ENCODE measurements at regions not wholly inside any gene's neighbourhood (a gene's known extent, or its start where the extent isn't known, plus 50 kb on each side); places are given as distances from the start of the nearest gene placed in this dataset.

DNA sequence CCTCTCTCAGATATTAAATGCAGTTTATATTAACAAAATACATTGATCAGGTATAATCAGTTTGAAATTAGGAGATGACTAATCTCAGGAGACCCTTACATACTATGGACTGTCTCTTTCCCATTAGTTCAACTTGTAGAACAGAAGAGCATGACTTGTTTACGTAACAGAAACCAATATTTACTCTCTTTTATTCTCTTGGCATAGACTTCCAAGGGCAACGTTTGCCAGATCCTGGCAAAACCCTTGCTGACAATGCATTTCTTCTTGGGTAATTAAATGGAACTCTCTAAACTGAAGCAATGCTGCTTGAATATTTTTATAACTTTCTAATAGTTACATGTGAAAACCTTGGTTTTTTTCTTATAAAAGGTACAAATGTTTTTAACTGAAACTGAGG is 68.3 kb upstream of the MYO16 start:
- Histone ChIP-seq H3K27ac (no peak overlapping the region), H3K27me3 (replicated peaks in 1 of 7) (no peaks in the 10 kb centered on the region), H3K4me3 (no peak overlapping the region), H3K36me3 (no peaks in the 10 kb centered on the region), H3K4me1 (no peaks in the 10 kb centered on the region), H3K9me3 (no peaks in the 10 kb centered on the region)
- intact Hi-C loops (cut with DNase I; ENCODE audit: low total_unique reads): no loop called here
- 50 to 60% (median 53%) methylated on average over 2 of the region's 2 CpGs for WGBS, 5 donors
- TF ChIP-seq POLR2A (IDR thresholded peaks at IDR 0.05): no peak
- TF ChIP-seq, protein P1, sequence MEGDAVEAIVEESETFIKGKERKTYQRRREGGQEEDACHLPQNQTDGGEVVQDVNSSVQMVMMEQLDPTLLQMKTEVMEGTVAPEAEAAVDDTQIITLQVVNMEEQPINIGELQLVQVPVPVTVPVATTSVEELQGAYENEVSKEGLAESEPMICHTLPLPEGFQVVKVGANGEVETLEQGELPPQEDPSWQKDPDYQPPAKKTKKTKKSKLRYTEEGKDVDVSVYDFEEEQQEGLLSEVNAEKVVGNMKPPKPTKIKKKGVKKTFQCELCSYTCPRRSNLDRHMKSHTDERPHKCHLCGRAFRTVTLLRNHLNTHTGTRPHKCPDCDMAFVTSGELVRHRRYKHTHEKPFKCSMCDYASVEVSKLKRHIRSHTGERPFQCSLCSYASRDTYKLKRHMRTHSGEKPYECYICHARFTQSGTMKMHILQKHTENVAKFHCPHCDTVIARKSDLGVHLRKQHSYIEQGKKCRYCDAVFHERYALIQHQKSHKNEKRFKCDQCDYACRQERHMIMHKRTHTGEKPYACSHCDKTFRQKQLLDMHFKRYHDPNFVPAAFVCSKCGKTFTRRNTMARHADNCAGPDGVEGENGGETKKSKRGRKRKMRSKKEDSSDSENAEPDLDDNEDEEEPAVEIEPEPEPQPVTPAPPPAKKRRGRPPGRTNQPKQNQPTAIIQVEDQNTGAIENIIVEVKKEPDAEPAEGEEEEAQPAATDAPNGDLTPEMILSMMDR (IDR thresholded peaks at IDR 0.05 in 8 of 11, conservative IDR thresholded peaks at IDR 0.05 in 3 of 11): no peak
- no peak for TF ChIP-seq POLR2AphosphoS5 (IDR thresholded peaks at IDR 0.05)
- no peak for DNase-seq

DNA sequence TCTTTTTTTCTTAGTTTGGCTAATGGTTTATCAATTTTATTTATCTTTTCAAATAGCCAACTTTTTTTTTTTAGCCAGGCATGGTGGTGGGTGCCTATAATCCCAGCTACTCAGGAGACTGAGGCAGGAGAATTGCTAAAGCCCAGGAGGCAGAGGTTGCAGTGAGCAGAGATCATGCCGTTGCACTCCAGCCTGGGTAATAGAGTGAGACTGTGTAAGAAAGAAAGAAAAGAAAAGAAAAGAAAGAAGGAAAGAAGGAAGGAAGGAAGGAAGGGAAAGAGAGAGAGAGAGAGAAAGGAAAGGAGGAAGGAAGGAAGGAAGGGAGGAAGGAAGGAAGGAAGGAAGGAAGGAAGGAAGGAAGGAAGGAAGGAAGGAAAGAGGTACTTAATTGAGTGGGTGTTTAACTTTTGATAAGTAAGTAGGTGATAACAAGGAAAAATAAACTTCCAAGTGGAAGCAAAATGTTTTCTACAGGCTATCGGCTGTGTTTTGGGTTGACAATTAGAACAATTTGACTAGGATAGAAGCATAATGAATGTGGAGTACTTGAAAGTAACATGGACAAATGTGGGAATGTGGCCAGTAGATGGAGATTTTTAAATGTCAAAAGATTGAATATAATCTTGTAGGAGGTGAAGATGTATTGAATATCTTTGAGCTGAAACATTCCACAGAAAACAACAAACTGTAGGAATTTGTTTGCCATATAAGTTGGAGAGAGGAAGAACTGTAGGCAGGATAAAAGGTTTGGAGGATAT is 62.8 kb upstream of the MYO16 start:
- DNase-seq: no peak
- no peaks in the 10 kb centered on the region for H3K36me3 ChIP-seq
- H3K9me3 ChIP-seq: no peaks in the 10 kb centered on the region
- no peaks in the 10 kb centered on the region for H3K4me1 ChIP-seq
- no peak overlapping the region for H3K4me3 ChIP-seq
- no peaks in the 10 kb centered on the region for H3K27me3 ChIP-seq (replicated peaks in 1 of 7)
- no peak overlapping the region for H3K27ac ChIP-seq
- WGBS, 5 donors: 76 to 92% (median 85%) methylated on average over 2 of the region's 2 CpGs
- intact Hi-C loops (cut with DNase I; ENCODE audit: low total_unique reads): no loop called here
- TF ChIP-seq, protein P1 (IDR thresholded peaks at IDR 0.05 in 8 of 11, conservative IDR thresholded peaks at IDR 0.05 in 3 of 11): no peak
- TF ChIP-seq POLR2A (IDR thresholded peaks at IDR 0.05) (no peak), POLR2AphosphoS5 (IDR thresholded peaks at IDR 0.05) (no peak)

DNA sequence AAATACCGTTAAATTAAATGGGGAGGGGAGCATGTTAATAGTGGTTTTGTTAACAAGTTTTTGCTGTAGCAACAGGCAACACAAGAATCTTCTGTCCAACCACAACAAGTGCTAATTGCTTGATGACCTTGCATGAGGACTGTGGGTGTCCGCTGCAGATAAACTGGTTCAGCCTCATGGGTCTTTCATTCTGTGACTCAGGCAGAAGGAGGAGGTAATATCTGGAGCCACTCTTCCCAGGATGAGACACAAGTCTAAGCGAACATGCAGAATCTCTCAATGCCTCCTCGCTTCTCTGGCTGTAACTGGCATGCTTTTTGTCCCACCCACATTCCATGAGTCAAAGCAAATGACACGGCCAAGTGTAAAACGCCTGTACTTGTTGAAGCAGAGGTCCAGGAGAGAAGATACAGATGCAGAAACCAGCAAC is 56.6 kb upstream of the MYO16 start:
- Histone ChIP-seq H3K4me1 (no peaks in the 10 kb centered on the region), H3K27ac (no peak overlapping the region), H3K4me3 (no peak overlapping the region), H3K36me3 (no peaks in the 10 kb centered on the region), H3K27me3 (replicated peaks in 1 of 7) (no peaks in the 10 kb centered on the region), H3K9me3 (no peaks in the 10 kb centered on the region)
- WGBS, 5 donors: 74 to 87% (median 78%) methylated on average over 6 of the region's 6 CpGs
- intact Hi-C loops (cut with DNase I; ENCODE audit: low total_unique reads): no loop called here
- TF ChIP-seq, protein P1 (IDR thresholded peaks at IDR 0.05 in 8 of 11, conservative IDR thresholded peaks at IDR 0.05 in 3 of 11): no peak
- TF ChIP-seq POLR2AphosphoS5 (IDR thresholded peaks at IDR 0.05): no peak
- TF ChIP-seq POLR2A (IDR thresholded peaks at IDR 0.05): no peak
- DNase-seq: no peak

DNA sequence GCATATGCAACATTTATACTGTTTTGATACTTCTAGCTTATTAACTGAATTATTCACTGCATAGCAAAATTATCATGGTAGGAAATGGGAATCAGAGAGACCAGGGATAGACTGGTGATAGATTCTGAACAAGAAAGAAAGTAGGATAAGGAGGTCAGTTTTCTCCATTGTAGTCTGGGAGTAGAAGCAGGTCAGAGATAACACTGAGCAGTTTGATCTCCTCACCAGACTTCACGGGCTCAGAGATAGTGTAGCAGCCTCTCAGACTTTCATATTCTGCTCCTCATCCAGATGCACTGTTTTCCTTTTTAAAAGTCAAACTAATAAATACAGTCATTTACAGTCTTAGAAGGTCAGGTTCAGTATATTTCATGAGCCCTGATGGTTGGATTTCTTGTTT is 56.0 kb upstream of the MYO16 start:
- 63 to 82% (median 75%) methylated on average over 1 of the region's 1 CpG for WGBS, 5 donors
- Histone ChIP-seq H3K4me3 (no peak overlapping the region), H3K27me3 (replicated peaks in 1 of 7) (no peaks in the 10 kb centered on the region), H3K27ac (no peak overlapping the region), H3K9me3 (no peaks in the 10 kb centered on the region), H3K4me1 (no peaks in the 10 kb centered on the region), H3K36me3 (no peaks in the 10 kb centered on the region)
- TF ChIP-seq, protein P1 (IDR thresholded peaks at IDR 0.05 in 8 of 11, conservative IDR thresholded peaks at IDR 0.05 in 3 of 11): no peak
- TF ChIP-seq POLR2AphosphoS5 (IDR thresholded peaks at IDR 0.05) (no peak), POLR2A (IDR thresholded peaks at IDR 0.05) (no peak)
- intact Hi-C loops (cut with DNase I; ENCODE audit: low total_unique reads): no loop called here
- no peak for DNase-seq

All from spleen (tissue), 11 donors.